HepG2 (cell line): ENCODE measurements at regions not wholly inside any gene's neighbourhood (a gene's known extent, or its start where the extent isn't known, plus 50 kb on each side); places are given as distances from the start of the nearest gene placed in this dataset.
A peak's percentile ranks its signal among the peaks of the same experiment; 100 is the strongest.

Experiments
- ARID5B ChIP-seq: IDR thresholded peaks from 2 replicates; pipeline ENCODE4 v1.4.0; 2020; ENCODE audit warnings: mild to moderate bottlenecking, missing genetic modification reagents
- CEBPB ChIP-seq: IDR thresholded peaks from 2 replicates; pipeline ENCODE4 v1.6.1; 2011; ENCODE audit warnings: low read depth, low read length, improper control_type of control experiment, borderline replicate concordance
- CEBPG ChIP-seq: IDR thresholded peaks from 2 replicates; pipeline ENCODE4 v1.6.1; 2016
- EED ChIP-seq: sonication (generic); formaldehyde crosslinking; IDR thresholded peaks from 2 replicates; pipeline ENCODE4 v1.5.0; 2020; ENCODE audit warnings: mild to moderate bottlenecking, missing genetic modification reagents
- FOXA3 ChIP-seq: IDR thresholded peaks from 2 replicates; pipeline ENCODE4 v1.6.1; 2016; ENCODE audit warnings: missing genetic modification reagents, missing compliant biosample characterization
- GATA4 ChIP-seq: sonication (generic); IDR thresholded peaks from 2 replicates; pipeline ENCODE4 v1.6.1; 2016; ENCODE audit warnings: antibody characterized with exemption, low read depth, borderline replicate concordance
- HIVEP1 ChIP-seq: sonication (generic); formaldehyde crosslinking; IDR thresholded peaks from 2 replicates; pipeline ENCODE4 v1.4.0; 2020; ENCODE audit warnings: mild to moderate bottlenecking, missing genetic modification reagents
- NFE2L1 ChIP-seq: sonication (generic); formaldehyde crosslinking; IDR thresholded peaks from 2 replicates; pipeline ENCODE4 v1.4.0; 2020; ENCODE audit warnings: missing genetic modification reagents, mild to moderate bottlenecking, borderline replicate concordance
- SAP130 ChIP-seq: IDR thresholded peaks from 2 replicates; pipeline ENCODE4 v1.6.1; 2016; ENCODE audit warnings: low read depth
- SIX4 ChIP-seq: sonication (generic); formaldehyde crosslinking; IDR thresholded peaks from 2 replicates; pipeline ENCODE4 v1.4.0; 2020; ENCODE audit warnings: missing genetic modification reagents
- SOX5 ChIP-seq: IDR thresholded peaks from 2 replicates; pipeline ENCODE4 v1.6.1; 2016; ENCODE audit warnings: borderline replicate concordance
- TEAD2 ChIP-seq: sonication (generic); formaldehyde crosslinking; IDR thresholded peaks from 2 replicates; pipeline ENCODE4 v1.9.0; 2021; ENCODE audit warnings: missing genetic modification reagents
- ZKSCAN5 ChIP-seq: sonication (generic); formaldehyde crosslinking; IDR thresholded peaks from 2 replicates; pipeline ENCODE4 v1.5.1; 2020; ENCODE audit warnings: mild to moderate bottlenecking, missing genetic modification reagents
- ZNF567 ChIP-seq: sonication (generic); formaldehyde crosslinking; IDR thresholded peaks from 2 replicates; pipeline ENCODE4 v1.8.1; 2023; ENCODE audit warnings: mild to moderate bottlenecking, missing genetic modification reagents, borderline replicate concordance
- ZNF605 ChIP-seq: sonication (generic); formaldehyde crosslinking; IDR thresholded peaks from 2 replicates; pipeline ENCODE4 v1.8.0; 2022; ENCODE audit warnings: mild to moderate bottlenecking, missing genetic modification reagents
- ZNF674 ChIP-seq: sonication (generic); formaldehyde crosslinking; IDR thresholded peaks from 2 replicates; pipeline ENCODE4 v1.5.0; 2020; ENCODE audit warnings: low read depth, mild to moderate bottlenecking, missing genetic modification reagents
- ZSCAN22 ChIP-seq: sonication (generic); formaldehyde crosslinking; IDR thresholded peaks from 2 replicates; pipeline ENCODE4 v1.4.0; 2020; ENCODE audit warnings: mild to moderate bottlenecking, missing genetic modification reagents
- TF ChIP-seq, protein P1 (sequence below): IDR thresholded peaks from 2 replicates; pipeline ENCODE4 v1.6.1; 2012; ENCODE audit warnings: low read depth, low read length, improper control_type of control experiment
- TF ChIP-seq, protein P2 (sequence below): IDR thresholded peaks from 2 replicates; pipeline ENCODE4 v1.6.1; 2016
- TF ChIP-seq, protein P3 (sequence below): IDR thresholded peaks from 2 replicates; pipeline ENCODE4 v1.6.1; 2016

GRCh38 chr7:21365866-21366624 is 61.8 kb upstream of the SP4 start (continued):
- TF ChIP-seq, protein P1, sequence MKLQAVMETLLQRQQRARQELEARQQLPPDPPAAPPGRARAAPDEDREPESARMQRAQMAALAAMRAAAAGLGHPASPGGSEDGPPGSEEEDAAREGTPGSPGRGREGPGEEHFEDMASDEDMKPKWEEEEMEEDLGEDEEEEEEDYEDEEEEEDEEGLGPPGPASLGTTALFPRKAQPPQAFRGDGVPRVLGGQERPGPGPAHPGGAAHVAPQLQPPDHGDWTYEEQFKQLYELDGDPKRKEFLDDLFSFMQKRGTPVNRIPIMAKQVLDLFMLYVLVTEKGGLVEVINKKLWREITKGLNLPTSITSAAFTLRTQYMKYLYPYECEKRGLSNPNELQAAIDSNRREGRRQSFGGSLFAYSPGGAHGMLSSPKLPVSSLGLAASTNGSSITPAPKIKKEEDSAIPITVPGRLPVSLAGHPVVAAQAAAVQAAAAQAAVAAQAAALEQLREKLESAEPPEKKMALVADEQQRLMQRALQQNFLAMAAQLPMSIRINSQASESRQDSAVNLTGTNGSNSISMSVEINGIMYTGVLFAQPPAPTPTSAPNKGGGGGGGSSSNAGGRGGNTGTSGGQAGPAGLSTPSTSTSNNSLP: peak; percentile 37; the same call in 1 of the 2 replicates
- TF ChIP-seq HIVEP1 (no peak), SAP130 (0 out of 2 replicates have a peak, but pooled peaks have one; percentile 26), ZNF605 (CRISPR knock-in tag) (no peak), TEAD2 (CRISPR knock-in tag) (no peak), CEBPB (peak; percentile 45; the same call in 1 of the 2 replicates), NFE2L1 (CRISPR knock-in tag) (no peak), FOXA3 (peak; percentile 54), SIX4 (CRISPR knock-in tag) (peak; percentile 97), GATA4 (0 out of 2 replicates have a peak, but pooled peaks have one; percentile 42), ZSCAN22 (no peak), CEBPG (CRISPR knock-in tag) (0 out of 2 replicates have a peak, but pooled peaks have one; percentile 7), EED (no peak), ARID5B (CRISPR knock-in tag) (peak; percentile 50; the same call in 1 of the 2 replicates), SOX5 (CRISPR knock-in tag) (no peak; the same call in 1 of the 2 replicates), ZNF674 (no peak), ZNF567 (no peak), ZKSCAN5 (CRISPR knock-in tag) (no peak)
- TF ChIP-seq, protein P2, sequence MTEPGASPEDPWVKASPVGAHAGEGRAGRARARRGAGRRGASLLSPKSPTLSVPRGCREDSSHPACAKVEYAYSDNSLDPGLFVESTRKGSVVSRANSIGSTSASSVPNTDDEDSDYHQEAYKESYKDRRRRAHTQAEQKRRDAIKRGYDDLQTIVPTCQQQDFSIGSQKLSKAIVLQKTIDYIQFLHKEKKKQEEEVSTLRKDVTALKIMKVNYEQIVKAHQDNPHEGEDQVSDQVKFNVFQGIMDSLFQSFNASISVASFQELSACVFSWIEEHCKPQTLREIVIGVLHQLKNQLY: no peak
- TF ChIP-seq, protein P3, sequence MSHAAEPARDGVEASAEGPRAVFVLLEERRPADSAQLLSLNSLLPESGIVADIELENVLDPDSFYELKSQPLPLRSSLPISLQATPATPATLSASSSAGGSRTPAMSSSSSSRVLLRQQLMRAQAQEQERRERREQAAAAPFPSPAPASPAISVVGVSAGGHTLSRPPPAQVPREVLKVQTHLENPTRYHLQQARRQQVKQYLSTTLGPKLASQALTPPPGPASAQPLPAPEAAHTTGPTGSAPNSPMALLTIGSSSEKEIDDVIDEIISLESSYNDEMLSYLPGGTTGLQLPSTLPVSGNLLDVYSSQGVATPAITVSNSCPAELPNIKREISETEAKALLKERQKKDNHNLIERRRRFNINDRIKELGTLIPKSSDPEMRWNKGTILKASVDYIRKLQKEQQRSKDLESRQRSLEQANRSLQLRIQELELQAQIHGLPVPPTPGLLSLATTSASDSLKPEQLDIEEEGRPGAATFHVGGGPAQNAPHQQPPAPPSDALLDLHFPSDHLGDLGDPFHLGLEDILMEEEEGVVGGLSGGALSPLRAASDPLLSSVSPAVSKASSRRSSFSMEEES: no peak
